Stimulated activated CD4-positive, alpha-beta T cell treated with anti-CD3 and anti-CD28 coated beads, Interleukin-15, amount 100 ng/mL, for 1 hour (primary cell): ENCODE measurements at regions not wholly inside any gene's neighbourhood (a gene's known extent, or its start where the extent isn't known, plus 50 kb on each side); places are given as distances from the start of the nearest gene placed in this dataset.
"Not testable (repeated sequence)": the region's sequence is repeated elsewhere in the genome, so short reads cannot be mapped to it uniquely, and the experiment has no call there.

Experiments used
- DNase-seq, 2 donors: peaks; one replicate each; pipeline ENCODE4 v3.0.0-alpha.2; 2020; ENCODE audit warnings: low read depth in 1 of 2, low spot score in 1 of 2

DNA sequence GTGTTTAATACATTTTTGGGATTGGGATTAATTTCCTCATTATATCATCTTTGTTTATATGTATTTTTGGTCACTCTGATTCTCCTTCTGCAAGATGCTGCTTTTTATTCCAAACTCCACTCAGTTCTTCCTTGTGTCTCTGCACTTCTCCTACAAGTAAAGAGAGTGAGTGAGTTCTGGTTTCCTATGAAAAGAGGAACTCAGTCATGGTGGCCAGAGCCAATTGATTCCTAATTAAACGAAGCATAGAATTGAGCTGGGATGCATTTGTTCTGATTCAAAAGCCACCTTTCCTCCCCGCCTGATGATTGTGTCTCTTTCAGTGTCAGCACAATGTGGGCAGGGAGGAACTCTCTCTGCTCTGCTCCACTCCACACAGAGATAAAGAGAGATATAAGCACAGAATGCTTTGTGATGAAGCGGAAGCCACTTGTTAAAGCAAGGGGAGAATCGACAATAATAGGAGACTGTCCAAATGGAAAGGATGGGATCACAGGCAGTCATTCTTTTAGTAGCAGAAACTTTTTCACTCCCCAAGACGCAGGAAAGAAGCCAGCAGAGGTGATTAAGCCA lies 121.3 kb upstream of the GOT2 start:
- no peak for DNase-seq

DNA sequence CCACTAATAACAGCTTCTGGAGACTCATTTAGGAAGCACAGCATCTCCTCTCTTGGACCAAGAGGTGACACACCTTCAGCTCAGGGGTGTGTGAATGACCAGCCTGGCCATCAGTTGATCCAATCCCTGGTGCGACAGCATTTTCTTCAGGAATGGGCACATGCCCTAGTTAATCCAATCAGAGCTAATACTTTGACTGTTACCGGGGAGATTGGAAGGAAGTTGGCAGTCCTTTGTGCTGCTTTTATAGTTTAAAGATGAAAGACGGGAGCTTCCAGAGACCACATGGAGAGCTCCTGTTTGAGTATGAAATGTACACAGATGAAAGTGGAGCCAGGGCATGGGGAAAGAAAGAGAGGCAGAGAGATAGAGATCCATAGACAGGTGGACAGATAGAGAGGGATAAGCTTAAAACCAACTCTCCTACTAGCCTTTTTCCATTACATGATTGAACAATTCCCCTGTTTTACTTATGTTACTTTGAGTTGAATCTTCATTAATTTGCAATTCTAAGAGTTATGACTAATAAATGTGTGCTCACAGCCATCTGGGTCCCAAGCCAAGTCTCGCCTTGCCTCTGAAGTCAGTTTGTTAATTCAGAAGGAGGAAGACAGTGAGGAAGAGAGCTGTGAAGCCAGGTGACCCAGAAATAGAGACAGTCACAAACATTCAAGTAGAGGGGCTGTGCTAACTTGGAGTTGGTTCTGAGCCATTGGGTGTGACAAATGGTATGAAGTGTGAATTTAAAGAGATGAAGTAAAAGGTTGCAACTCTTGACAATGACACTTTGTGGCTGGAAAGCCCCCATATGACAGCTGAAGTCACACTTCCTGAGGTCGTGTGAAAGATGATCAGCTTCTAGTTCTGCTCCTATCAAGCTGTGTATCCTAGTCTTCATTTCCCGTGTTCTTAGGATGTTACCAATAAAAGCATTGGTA lies 120.0 kb upstream of the GOT2 start:
- DNase-seq, result no peak

- no peak for DNase-seq
Observed at GRCh38 chr16:58850678-58851020, 116.5 kb upstream of the GOT2 start.

DNA sequence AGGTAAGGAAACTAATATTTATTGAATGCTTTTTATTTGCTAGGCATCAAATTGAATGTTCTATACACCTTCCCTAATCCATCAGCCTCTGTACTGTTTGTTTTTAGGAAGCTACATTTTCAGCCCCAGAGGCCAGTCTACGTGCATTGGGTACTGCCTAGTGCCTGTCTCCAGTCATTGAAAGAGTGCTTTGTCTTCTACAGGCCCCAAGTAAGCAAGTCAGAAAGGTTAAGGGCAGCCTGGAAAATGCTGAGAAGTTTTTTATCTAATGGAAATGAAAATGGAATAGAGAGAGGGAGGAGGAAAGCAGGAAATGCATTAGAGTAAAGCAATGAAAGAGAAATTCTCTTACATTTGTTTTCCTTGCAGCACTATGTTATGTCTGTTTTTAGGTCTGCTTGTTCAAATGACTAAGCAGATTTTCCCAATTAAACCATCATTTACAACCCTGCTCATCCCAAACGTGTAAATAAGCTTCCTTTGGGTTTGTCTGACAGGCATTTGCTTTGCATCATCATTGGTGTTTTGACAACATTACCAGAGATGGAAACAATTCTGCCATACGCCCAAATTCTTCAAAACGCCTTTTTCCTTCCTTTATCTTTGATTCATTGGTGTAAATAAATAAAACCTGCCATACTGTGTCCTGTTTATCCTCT lies 116.0 kb upstream of the GOT2 start:
- no peak for DNase-seq

GRCh38 chr16:58848662-58849002 lies 114.5 kb upstream of the GOT2 start:
- DNase-seq, result no peak

DNA sequence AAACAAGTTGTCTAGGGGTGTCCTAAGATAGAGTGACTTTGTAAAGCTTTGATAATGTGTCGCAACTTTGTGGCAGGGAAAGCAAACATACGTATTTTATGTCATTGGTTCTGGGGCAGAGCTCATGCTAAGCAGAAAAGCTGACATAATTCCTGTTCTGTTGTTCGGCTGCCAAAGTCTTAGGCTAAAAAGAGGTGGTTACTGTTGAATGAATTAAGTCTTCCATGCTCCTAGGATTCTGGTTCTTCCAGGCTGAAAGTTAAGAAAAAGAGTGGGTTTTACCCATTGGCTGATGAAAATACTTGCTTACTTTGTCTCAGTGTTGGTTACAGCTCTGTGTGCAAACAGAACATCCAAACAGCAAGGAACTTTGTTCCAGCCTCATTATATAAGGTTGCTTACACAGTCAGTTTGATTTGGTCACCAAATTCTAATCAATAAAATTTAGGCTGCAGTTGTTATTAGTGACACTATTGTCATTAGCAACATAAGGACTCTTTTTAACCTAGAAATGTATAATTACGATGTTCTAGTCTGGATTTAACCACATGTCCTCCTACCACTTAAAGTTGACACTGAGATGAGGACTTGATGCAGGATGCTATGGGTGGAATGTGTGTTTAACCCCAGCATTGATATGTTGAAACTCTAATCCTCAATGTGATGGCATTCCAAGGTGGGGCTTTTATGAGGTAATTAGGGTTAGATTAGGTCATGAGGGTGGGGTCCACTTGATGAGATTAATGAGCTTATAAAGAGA lies 114.0 kb upstream of the GOT2 start:
- no peak for DNase-seq

- DNase-seq, result not testable (repeated sequence)
Observed at GRCh38 chr16:58846226-58846625, 112.1 kb upstream of the GOT2 start.

GRCh38 chr16:58843675-58844074 lies 109.6 kb upstream of the GOT2 start:
- DNase-seq, result no peak

GRCh38 chr16:58842746-58843145 lies 108.6 kb upstream of the GOT2 start:
- no peak for DNase-seq

DNA sequence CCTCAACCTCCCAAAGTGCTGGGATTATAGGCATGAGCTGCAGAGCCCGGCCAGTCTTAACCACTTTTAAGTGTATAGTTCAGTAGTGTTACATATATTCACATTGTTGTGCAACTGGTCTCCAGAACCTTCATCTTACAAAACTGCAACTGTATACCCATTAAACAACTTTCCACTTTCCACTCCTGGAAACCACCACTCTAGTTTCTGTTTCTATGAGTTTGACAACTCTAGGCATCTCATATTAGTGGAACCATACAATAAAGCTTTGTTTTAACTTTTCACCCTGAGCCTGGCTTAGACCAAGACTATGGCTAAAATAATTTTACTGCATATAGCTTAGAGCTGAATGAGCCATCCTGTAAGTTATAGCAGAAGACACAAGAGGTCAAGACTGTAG lies 108.0 kb upstream of the GOT2 start:
- DNase-seq, result no peak

DNA sequence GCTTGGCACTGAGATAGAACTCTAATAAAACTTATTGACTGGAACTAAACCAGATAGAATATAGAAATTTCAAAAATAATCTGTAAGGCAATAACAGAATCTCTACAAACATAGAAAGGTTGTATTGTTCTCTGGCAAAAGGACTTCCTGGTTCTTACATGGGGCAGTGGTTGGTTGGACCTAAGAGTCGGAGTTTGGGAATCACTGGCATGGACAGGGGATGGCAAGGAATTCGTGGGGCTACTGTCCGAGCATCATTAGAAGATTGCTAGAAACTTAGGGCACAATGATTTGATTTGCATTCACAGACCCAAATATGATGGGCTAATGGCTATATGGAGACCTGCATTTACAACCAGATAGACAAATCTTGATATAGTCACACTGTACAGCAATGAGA lies 103.8 kb upstream of the GOT2 start:
- no peak for DNase-seq

DNA sequence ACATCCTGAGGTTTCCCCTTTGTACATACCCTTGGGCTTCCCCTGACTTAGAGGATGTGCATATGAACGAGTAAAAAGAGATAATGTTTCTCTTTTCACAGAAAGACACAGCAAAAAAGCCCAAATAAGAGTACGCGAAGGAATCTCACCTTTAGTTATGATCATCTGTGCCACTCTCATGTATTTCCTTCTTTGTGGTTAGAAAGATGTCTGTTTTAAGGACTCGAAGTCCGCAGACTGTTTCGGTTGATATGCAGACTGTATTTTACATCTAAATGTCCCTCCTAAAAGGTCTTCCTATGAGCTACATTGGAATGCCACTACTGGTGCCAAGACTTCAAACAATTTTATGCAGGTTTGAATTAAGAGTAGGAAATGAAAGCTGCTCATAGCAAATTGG lies 102.3 kb upstream of the GOT2 start:
- no peak for DNase-seq

DNA sequence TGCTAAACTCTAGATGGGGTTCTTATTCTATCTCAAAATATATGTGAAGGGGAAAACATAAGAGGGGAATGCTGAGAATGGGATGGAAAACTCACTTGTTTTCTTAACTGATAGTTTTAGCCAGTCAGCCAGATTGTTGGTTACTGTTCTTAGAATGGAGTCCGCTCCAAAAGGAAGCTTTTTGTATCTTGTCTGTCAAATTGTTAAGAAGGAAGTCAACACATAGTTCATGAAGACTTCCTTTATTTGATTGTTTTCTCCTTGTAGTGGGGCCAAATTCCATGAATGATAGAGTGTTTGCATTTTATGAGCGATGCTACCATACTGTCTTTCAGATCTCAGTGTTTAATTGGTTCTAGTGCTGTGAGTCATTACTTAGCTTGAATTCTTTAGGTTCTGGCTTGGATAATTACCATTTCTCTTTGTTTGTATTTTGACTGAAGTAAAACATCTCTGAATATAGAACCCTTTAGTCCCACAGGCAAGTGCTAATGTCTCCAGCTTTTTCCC lies 98.3 kb upstream of the GOT2 start:
- no peak for DNase-seq

DNA sequence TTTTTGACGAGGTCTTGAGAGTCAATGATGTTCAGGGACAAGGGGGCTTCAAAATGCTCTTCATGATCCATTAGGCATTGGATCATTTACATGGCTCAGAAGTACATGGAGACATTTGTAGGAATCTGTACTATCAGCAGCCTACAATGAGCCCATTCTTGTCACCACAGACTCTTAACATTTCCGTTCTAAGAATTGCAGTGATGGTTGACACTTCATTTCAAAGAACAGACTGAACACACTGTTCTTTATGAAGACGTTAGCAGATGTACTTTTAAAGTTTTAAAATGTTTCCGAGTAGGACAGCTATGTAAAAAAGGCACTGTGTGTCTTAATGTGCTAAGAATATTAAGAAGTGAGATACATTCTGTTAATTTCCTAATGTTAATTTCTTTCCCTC lies 97.3 kb upstream of the GOT2 start:
- DNase-seq, result no peak

DNA sequence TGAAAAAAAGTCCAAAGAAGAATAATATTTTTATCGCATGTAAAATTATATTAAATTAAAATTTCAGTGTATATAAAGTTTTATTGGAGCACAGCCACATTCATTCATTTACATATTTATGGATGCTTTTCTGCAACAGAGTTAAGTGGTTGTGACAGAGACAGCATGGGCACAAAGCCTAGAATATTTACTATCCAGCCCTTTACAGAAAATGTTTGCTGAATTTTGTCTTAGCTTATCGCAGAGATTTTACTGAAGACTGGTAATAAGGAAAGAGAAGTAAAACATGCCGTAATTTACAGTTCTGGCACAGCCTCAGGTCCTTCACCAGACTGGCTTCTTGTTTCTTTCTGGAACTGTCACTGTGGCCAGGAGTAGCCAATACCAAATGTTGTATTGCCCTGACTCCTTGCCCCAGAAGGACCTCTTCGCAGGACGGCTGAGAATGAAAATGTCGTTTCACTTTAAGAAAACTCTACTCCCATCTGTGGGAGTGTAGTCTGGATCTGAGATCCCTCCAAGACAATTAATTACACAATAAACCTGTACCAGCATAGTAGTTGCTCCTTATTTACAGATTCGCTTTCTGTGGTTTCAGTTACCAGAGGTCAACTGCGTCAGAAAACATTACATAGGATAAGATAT lies 94.9 kb upstream of the GOT2 start:
- DNase-seq, result no peak

DNA sequence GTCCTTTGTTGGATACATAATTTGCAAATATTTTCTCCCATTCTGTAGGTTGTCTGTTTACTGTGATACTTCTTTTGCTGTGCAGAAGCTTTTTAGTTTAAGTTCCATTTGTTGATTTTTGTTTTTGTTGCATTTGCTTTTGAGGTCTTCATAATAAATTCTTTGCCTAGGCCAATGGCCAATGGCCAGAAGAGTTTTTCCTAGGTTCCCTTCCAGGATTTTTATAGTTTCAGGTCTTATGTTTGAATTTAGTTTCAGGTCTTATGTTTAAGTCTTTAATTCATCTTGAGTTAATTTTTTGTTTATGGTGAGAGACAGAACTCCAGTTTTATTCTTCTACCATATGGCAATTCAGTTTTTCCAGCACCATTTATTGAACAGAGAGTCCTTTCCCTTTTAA lies 90.1 kb upstream of the GOT2 start:
- no peak for DNase-seq

DNA sequence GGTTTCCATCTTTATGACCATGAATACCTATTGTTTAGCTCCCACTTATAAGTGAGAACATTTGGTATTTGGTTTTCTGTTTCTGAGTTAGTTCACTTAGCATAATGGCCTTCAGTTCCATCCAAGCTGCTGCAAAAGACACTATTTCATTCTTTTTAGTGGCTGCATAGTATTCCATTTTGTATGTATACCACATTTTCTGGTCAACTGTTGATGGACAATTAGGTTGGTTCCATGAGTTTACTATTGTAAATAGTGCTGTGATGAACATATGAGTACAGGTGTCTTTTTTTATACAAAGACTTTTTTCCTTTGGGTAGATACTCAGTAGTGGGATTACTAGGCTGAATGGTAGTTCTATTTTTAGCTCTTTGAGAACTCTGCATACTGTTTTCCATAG lies 87.8 kb upstream of the GOT2 start:
- no peak for DNase-seq

GRCh38 chr16:58820411-58820810 lies 86.3 kb upstream of the GOT2 start:
- DNase-seq, result no peak

DNA sequence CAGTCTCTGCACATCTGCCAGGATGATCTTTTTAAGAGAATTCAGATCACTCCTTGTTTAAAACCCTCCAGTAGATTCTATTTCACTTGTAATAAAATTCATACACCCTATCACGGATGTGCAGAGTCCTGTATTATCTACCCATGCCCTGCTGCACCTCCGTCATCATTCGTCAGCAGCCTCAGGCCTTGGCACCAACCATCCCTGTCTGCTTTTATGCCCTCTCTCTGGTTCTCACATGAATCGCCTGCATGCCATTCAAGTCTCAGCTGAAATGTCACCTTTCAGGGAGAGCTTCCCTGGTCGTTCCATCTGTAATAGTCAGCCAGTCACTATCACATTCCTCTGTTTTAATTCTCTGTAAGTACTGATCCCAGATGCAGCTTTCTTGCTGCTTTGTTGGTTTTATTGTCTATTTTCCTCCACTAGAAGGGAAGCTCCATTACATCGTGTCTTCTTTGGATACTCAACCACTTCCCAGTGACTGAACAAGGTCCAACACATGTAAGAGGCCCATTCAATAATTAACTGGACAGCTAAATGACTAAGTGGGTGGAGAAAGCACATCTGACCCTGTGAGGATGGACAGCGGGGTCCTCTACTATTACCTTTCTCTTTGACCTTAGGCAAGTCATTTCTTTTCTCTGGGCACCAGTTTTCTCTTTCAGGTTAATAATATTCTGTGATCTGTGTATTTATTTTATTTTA lies 81.2 kb upstream of the GOT2 start:
- DNase-seq, result no peak

DNA sequence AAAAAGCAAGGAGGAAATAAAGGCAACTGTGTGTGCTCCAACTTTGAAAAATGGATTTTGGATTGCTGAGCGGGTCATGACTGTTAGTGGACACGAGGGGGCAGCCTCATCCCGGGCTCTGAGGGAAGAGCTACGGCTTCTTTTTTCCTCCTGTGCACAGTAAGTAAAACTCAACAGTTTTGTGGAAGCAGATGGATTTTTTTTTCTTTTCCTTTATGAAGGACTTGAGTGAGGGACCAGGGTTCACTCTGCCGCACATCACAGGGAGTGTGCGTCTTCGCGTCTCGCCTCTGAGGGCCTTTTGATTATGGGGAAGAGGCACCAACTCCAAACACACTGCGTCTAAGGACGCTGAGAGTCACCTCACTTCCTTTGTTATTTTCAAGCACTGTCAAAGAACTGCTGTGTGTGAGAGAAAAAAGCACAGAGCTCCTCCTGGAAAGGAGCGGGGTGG lies 80.3 kb upstream of the GOT2 start:
- DNase-seq, result peak in 1 of 2 donors; percentile 7
